ENCODE measurements at regions not wholly inside any gene's neighbourhood (a gene's known extent, or its start where the extent isn't known, plus 50 kb on each side); places are given as distances from the start of the nearest gene placed in this dataset.

DNA sequence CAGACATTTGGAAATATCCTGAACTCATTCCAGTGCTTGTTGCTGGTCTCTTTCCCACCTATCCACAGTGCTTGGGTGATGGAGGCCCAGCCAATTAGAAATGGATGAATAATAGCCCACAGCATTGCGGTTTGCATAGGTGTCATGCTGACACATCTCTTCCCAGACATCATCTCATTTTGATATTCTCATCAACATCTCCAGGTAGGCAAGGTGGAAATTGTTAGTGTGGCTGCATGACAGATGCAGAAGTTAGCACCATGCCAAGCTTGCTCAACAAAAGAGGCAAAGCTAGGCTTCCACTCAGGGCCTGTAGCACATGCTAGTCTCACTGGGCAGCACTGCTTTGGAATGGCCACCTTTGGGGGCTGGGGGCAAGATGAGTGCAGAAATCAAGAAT, 1118.9 kb downstream of the VRK1 start:
- DNase-seq: no peak

DNA sequence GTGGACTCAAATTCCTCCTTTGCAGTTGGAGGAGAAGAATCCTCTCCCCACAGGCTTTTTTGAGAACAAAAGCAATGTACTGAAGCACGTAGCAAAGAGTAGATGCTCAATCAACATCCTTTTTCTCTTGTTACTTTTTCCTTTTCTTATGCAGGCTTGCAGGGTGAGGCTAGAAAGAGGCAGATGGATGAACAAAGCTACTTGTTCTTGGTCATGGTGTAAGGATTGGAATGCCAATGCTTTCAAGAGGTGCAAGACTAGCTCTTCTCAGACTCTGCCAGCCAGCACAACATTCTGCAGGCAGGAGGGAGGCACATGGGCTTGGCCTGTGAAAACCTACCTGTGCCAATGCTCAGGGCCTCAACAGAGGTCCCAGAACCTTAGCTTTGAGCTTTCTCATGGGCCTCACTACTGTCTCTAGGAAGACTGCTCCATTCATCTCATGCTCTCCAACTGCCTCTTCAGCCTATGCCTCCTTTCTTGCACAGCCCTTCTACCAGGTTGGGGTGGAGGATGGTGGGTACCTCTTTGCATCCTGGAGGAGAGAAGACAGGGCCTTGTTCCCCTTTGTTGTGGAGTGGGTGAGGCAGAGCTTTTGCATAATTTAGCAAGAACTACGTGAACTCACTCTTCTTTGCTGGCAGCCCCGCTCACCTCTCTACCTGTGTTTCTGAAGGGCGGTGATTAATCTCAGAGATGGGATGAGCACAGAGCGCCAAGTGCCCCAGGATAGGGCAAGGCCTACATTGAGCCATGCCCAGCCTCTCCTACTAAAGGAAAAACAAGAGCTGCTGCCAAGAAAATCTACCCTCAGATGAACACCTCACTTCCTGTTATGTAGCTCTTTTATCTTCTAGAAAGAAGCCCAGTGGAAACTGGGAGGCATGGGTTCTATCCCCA, 1119.7 kb downstream of the VRK1 start:
- no peak for DNase-seq

DNA sequence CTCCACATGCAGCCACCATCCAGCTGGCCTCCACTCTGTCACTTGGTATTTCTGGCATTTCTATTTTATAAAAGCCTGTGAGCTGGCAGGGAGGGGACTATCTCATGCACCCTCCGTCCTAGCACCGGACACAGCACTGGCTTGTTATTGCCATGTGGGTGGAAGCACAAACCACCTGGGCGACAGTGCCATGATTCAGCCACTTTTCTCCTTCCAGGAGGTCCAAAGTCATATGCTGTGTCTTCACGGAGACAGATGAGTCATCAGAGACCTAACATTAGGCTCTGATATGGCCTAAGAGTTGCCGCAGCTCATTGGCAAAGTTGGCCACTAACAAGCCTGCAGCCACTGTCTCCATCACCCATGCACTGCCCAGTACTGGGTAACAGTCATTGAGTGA, 1123.0 kb downstream of the VRK1 start:
- DNase-seq: no peak

DNA sequence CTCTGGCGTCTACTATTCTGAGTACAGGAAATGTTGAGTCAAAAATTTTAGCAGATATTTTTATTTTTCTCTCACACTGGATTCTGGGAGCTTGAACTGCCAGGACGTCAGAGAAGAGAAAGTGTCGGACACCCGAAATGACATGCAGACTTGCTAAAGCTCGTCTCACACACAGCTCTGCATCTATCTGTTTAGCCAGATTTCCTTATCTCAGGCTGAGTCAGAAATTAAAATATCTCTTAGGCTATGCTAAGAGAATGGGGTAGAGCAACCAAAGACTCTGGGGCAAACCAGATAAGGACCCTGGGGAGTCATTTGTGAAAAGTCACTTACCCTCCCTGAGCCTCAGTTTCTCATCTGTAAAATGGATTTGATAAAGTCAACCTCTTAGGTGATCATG, 1124.1 kb downstream of the VRK1 start:
- no peak for DNase-seq

DNA sequence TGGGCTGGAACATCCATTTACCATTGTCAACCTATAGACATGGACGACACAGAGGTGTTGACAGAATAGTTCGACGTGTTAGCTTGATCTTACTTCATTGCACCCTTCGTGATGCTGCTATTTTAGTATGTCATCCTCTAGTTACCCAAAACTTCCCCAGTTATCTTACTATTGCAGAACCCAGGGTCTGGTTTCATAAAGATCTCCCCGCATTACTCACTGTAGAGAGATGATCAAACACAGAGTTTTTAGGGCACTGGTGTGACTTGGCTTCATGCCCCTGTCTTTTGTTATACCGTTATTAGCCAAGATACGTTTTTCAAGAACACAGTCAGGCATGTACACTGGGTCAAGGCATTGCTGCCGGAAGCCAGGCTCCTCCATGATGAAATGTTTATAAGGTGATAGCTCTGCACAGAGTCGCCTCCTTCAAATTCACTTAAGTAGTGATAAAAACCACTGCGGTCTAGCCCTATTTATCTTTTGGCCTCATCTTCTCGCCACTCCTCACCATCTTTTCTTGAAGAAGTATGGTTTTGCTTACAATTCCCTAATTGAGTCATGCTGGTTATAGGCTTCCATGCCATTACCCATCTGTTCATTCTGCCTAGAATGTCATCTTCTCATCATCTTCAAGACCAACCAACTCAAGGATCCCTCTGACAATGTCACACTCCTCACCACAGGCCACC, 1127.9 kb downstream of the VRK1 start:
- DNase-seq: no peak

DNA sequence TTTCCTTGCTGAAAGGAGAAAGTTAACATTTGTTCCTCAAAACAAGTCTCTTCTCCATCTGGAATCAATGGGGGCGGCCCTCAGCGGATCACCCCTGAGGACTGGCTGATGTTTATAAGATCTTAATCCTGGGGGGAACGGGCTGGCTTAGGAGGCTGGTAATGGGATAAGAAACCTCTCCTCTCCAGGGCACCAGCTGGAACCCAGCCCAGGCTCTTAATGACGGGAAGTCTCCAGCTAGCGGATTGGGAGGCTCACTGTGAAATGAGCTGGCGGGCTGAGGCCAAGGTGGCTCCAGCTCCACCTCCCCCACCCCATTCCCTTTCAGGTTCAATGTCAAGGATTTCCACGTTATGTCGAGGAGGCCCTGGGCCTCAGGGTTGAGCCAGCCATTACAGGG, 1133.0 kb downstream of the VRK1 start:
- no peak for DNase-seq

DNA sequence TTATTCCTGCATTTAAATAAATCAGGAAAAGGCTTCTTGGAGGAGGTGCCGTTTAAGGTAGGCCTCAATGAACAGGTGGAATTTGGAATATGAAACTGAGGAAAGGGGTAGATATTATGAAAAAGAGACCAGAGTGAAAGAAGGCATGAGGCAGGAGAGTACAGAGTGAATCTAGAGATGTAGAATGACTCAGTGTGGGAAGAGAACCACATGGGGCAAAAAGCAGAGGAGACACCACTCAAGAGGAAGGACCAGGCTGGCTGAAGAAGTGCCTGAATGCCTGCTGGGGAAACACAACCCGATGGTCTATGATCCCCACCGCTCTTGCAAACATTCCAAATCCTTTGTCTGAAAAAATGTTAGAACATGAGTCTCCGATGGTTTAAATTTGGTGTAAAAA, 1134.1 kb downstream of the VRK1 start:
- DNase-seq: no peak

DNA sequence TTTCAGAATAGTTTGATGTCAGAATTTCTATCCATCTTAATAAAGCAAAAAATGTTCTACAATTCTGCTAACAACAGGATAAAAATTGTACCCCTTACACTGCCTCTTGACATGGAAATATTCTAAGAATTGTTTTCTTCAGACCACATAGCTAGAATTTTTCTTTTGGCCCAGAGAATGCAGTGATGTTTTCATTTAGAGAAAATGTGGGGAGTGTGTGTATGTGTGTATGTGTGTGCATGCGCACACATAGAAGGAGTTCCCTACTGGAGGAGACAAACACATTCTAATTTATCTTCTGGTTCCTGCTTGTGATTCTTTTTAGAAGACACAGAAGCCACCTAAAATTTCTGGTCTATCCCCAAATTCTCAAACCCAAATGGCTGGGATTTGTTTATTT, 1145.7 kb downstream of the VRK1 start:
- no peak for DNase-seq

DNA sequence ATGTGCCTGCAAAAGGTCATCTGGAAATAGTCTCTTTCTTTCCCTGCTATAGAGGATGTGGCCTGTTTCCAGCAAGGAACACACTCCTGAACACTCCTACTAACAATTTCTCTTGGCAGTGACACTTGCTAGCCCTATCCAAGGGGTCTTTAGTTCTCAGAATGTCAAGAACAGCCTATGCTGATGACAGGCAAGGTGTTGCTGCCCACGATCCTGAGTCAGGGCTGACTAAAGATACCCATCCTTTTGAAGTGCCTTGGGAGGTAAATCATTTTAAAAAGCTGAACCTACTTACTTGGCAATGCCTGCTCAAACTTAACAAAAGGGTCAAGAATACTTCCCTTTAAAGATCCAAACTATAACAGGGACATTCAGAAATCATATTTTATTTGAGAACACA, 1146.4 kb downstream of the VRK1 start:
- no peak for DNase-seq

DNA sequence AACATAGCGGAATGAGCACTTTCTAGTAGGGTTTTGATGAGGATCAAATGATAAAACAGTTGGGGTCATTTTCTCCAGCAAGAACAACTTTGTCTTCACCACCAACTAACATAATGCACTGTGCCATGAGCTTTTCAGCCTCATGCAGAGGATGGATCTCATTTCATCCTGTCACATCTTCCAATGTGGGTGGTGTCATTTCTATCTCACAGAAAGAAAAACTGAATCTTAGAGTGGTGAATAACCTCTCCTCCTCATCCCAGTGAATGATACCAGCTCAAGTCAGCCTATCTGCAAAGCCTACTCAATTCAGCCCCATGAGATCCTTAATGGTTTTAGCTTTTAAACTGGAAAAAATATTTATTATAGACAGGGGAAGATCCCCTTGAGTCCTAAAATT, 1147.2 kb downstream of the VRK1 start:
- DNase-seq: no peak

DNA sequence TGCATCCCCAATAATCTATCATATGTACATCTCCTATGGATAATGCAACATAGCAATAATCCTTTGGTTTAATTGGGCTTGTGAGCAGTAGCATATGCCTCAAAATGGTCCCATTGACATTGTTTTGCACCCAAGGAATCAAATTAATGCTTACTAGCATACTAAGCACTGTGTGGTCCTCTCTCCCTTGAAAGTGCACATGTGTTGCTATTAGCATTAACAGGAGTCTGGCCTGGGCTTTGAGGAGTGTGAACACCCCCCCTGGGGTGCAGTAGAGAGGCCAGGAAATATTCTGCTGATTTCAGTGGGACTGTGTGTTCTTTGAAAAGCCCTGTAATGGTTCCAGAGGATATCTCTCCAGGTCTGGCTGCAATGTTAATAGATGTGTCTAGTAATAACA, 1148.4 kb downstream of the VRK1 start:
- DNase-seq: no peak

DNA sequence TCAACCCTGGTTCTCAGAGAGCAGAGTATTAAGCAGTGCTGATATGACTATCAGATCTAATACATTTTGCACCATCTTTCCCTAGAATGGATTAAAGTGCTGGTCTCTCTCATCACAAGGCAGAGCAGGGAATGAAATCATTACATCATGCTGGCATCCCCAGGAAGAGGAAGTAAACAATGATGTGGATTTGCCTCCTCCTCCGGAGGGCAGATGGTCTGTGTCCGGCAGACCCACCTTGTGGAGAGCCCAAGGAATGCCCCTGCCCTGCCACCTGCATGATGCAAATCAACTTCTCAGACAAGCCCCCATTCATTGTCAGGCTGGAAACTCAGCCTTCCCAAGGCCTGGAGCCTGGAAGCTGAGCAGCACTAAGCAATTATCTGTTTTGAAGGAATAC, 1149.1 kb downstream of the VRK1 start:
- no peak for DNase-seq

DNA sequence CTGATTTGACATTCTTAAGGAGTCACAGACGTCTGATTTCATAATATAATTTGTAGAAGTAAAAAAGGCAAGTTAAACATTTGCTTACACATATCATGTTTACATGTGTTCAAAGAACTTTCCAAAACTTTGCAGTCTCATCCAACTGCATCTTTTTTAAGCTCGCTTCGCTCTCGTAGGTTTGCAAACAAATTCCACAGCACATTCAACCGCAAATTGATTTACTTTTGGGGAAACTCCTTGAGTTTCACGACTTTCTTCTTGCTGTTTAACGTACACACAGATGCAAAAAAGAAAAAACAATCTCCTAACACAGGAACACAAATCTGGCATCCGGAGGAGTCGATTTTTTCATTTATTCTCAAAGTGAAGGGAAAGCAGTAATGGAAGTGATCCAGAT, 1149.5 kb downstream of the VRK1 start:
- DNase-seq: no peak

DNA sequence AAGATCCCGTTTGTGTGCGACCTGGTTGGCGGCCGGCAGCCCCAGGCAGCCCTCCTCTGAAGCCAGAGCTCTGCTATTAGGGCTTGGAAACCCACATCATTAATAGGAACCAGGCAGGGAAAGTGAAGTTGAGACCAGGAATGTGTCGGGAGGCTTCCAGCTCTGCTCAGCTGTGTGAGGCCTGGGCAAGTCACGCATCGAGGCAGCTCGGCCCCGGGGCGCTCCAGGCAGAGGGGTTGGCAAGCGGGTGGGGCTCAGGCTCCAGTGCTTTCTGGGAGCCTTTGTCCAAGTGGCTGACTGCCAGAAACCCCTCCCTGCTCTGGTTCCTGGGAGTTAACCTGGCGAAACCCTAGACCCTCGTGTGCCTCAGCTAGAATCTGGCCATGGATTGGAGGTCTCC, 1151.7 kb downstream of the VRK1 start:
- DNase-seq: no peak

DNA sequence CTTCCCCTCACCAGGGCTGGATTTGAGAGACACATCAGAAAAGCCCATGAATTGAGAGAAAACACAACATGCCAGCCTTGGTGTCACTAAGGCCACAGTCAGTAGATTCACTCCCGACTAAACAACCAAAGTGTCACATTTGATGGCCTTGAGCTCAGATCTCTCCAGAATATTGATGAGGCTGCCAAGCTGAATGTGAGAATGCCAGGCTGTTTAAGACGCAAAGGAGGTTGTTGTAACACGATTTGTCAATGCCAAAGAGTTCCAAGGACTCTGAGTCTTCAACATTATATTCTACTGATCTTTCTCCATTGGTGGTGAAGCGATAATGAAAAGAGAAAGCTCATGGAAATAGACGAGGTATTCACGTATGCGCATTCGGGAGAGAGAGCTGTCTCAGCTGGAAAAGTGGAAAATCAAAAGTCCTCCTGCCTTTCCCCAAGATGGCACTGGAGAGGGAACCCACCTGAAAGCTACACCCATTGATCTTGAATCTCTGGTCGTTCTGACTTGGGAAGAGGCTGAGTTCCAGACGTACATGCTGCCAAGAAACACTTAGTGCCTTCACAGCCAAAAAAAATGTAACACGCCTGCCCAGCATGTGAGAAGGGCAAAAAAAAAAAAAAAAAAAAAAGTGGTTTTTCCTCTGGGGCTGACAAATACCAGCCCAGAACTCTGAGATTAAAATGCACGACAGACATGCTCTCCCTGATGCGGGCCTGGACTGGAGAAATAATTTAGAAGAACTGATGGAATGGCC, 1159.6 kb downstream of the VRK1 start:
- DNase-seq: no peak

DNA sequence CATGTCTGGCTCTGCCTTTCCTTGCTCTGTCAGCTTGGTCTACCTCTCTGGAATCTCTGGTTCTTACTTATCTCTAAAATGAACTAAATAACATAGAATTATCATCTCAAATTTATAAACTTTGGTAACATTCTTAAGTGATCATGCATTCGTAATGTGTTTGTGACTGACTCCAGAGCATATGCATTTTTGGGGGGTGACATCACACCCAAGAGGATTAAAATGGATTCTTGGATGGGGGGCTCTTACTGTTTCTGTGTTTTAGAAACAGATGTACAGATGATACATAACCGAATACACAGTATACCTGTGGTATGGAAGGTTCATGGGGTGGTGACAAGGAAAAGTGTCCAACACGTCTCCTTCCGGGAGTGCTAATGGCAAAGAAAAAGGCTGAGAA, 1162.1 kb downstream of the VRK1 start:
- DNase-seq: no peak

DNA sequence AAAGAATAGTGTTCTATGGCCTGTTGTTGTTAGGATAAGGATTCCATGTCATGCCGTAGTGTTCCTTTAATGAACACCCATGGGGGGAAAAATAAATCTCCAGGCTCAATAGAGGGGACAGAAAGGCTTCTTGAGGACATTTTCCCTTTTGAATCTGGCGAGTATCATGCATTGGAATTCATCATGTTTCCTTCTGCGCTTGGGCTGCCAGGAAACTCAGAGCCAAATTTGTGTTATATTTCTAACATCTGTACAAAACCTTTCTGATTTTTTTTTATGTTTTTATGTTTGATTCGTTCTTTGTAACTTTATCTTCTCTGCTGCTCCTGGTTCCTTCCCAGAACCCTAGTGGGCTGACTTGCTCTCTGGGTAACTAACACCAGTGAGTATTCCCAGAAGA, 1163.3 kb downstream of the VRK1 start:
- no peak for DNase-seq

DNA sequence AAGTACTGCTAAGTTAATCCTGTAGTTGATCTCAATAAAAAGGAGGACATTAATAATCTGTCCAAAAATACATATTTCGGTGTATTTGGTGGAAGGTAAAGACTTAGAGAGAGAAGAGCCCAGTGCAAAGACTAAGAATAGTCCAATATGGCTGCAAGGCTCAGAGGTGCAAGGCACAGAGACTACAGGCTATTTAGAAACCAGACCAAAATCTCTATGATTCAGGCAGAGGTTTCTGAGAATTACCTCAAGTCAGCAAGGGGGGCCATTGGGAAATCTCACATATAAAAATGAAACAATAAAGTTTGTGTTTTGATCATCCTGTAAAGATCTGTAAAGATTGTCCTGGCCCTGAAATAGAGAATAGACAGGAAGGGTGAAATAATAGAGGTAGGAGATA, 1173.0 kb downstream of the VRK1 start:
- no peak for DNase-seq

DNA sequence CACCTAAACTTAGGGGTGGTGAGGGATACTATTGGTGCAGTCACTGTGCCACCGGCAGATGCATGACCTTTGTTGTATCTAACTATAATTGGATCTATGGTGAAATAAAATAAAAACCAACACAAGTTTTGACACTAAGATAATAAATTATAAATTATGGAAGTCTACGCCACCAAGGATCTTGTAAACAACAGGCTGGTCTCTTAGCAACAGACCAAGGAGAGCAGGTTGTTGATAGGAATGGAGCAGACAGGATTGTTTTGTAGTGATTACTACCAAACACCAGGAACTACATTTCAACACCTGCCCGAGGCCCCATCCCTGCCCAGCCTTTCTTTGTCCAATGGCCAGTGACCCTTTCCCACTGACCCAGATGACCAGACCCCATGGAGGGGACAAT, 1178.0 kb downstream of the VRK1 start:
- DNase-seq: no peak

DNA sequence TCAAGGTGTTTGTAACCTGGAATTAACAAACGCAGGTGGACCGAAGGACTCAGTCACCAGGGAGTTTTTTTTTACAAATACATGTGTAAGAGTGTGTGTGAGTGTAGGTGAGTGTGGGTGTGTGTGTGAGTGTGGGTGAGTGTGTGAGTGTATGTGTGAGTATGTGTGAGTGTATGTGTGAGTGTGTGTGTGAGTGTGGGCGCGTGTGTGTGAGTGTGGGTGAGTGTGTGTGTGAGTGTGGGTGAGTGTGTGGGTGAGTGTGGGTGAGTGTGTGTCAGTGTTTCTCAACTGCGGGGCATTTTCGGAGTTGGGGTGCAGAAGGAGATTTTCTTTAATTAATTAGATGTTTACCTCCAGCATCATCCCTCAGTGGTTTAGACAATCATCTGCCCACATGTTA, 1178.8 kb downstream of the VRK1 start:
- no peak for DNase-seq

DNA sequence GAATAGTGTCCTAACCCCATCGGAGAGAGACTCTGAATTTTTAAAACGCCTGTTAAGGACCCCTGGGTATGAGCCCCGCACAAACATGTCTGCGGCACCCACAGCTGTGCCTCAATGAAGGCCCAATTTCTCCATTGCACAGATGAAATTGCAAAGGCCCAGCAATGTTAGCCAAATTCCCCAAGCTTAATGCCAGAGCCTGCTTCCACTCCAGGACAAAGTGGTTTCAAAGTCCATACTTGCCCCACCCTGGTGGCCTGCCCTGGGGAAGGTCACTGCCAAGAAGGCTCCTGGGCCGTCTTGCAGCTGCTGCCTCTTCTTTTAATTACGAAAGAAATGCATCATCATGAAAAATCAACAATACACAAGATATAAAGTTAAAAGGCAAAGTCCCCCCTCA, 1179.7 kb downstream of the VRK1 start:
- DNase-seq: no peak

DNA sequence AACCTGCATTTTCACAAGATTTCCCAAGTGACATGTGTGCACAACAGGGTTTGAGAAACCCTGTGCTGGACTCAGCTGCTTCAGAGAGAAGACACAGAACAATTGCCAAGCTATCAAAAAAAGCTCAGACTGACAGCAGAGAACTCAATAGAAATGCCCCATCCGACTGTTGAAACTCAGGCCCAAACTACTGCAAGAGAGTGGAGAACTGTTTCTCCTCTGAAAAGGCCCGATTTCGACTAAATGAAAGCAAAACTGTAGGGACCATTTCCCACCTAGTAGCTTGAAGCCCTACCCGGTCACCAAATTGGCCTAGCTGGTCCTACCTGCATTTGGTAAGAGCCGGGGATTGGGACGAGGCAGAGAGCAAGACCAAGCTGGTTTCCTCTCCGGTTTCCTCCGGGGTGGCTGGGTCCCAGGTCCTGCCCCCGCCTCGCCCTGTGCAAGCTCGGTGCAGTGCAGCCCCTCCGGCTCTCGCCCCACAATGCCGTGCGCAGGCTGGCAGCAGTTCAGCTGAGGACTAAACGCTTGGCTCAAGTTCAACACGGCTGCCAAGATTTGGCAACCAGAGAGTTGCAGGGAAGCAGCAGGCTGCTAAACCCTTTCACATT, 1180.6 kb downstream of the VRK1 start:
- DNase-seq: peak; percentile 96

DNA sequence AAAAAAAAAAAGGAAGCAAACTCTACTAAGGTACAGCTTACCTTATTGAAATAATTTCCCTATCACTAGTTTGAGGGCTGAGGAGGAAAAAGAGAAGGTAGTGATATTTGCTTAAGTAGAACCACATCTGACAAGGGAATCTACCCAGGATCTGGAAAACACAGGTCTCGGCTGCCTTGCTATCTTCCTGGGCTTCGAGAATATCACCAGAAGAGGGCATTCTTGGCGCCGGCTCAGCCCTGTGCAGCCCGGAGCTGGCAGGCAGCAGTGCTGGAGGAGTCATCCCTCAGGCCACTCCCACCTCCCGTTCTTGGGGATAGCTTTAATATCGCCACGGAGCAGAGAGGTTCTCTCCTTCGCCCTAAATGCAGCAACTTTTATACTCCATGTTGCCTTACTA, 1181.2 kb downstream of the VRK1 start:
- DNase-seq: peak; percentile 88
